Thyroid gland (tissue), 4 donors: ENCODE measurements at regions not wholly inside any gene's neighbourhood (a gene's known extent, or its start where the extent isn't known, plus 50 kb on each side); places are given as distances from the start of the nearest gene placed in this dataset.

Experiments used
- POLR2A ChIP-seq, 2 donors: fragments of 450-650 bp; IDR thresholded peaks; one replicate each; pipeline ENCODE4 v1.6.1; 2017; ENCODE audit warnings: antibody characterized with exemption in 2 of 2, mild to moderate bottlenecking in 2 of 2, moderate library complexity in 1 of 2
- TF ChIP-seq, protein P1 (sequence below), 6 experiments: fragments of 200-600 bp in 3 of 6; fragments of 450-650 bp in 3 of 6; sonication (generic) in 3 of 6; IDR thresholded peaks; one replicate each; pipeline ENCODE4 v1.5.1; 2016 to 2019; ENCODE audit warnings: antibody characterized with exemption in 6 of 6, mild to moderate bottlenecking in 2 of 6, inconsistent platforms in 1 of 6, moderate library complexity in 1 of 6

- TF ChIP-seq POLR2A (IDR thresholded peaks at IDR 0.05): no peak
- TF ChIP-seq, protein P1, sequence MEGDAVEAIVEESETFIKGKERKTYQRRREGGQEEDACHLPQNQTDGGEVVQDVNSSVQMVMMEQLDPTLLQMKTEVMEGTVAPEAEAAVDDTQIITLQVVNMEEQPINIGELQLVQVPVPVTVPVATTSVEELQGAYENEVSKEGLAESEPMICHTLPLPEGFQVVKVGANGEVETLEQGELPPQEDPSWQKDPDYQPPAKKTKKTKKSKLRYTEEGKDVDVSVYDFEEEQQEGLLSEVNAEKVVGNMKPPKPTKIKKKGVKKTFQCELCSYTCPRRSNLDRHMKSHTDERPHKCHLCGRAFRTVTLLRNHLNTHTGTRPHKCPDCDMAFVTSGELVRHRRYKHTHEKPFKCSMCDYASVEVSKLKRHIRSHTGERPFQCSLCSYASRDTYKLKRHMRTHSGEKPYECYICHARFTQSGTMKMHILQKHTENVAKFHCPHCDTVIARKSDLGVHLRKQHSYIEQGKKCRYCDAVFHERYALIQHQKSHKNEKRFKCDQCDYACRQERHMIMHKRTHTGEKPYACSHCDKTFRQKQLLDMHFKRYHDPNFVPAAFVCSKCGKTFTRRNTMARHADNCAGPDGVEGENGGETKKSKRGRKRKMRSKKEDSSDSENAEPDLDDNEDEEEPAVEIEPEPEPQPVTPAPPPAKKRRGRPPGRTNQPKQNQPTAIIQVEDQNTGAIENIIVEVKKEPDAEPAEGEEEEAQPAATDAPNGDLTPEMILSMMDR (IDR thresholded peaks at IDR 0.05): no peak
Measured at GRCh38 chr9:81092057-81092456, 597.3 kb downstream of the TLE1 start.
